Chondrocyte (in vitro differentiated cells): ENCODE measurements at regions not wholly inside any gene's neighbourhood (a gene's known extent, or its start where the extent isn't known, plus 50 kb on each side); places are given as distances from the start of the nearest gene placed in this dataset.
A peak's percentile ranks its signal among the peaks of the same experiment; 100 is the strongest.

Source experiments
- DNase-seq: peaks from one replicate; pipeline ENCODE4 v3.0.0; 2021; ENCODE audit warnings: mixed read lengths, low spot score
- H3K27ac Mint-ChIP-seq: one replicate; pipeline ENCODE4 v1.8.0; 2021; ENCODE audit warnings: mild to moderate bottlenecking, moderate library complexity, mixed read lengths; ENCODE audit not compliant: unreplicated experiment
- H3K27me3 Mint-ChIP-seq: 2 replicates; pipeline ENCODE4 v1.8.0; 2021; ENCODE audit warnings: low read depth, mixed read lengths
- H3K36me3 Mint-ChIP-seq: 2 replicates; pipeline ENCODE4 v1.8.0; 2021; ENCODE audit warnings: low read depth, mixed read lengths
- H3K4me1 Mint-ChIP-seq: 2 replicates; pipeline ENCODE4 v1.8.0; 2021; ENCODE audit warnings: low read depth, mild to moderate bottlenecking, mixed read lengths
- H3K4me3 Mint-ChIP-seq: one replicate; pipeline ENCODE4 v1.8.0; 2021; ENCODE audit warnings: mild to moderate bottlenecking, moderate library complexity, mixed read lengths; ENCODE audit not compliant: unreplicated experiment
- H3K9me3 Mint-ChIP-seq: 2 replicates; pipeline ENCODE4 v1.8.0; 2021; ENCODE audit warnings: low read depth, mixed read lengths
- CTCF ChIP-seq: fragments of 200-600 bp; sonication (generic); IDR thresholded peaks from 2 replicates; pipeline ENCODE4 v1.5.0; 2021; ENCODE audit warnings: antibody characterized with exemption, mild to moderate bottlenecking, moderate library complexity

- H3K36me3 Mint-ChIP-seq, result peaks cover 6% of the 10 kb centered on the region
- H3K9me3 Mint-ChIP-seq, result no peaks in the 10 kb centered on the region
- TF ChIP-seq CTCF, result no peak
- no peak overlapping the region for H3K27ac Mint-ChIP-seq
- H3K4me1 Mint-ChIP-seq, result peaks cover 66% of the 10 kb centered on the region
- no peak overlapping the region for H3K4me3 Mint-ChIP-seq
- no peaks in the 10 kb centered on the region for H3K27me3 Mint-ChIP-seq
- no peak for DNase-seq
These were observed 58.3 kb upstream of the STXBP1 start for GRCh38 chr9:127553793-127554192.

- Mint-ChIP-seq H3K9me3 (no peaks in the 10 kb centered on the region), H3K36me3 (peaks cover under 1% of the 10 kb centered on the region), H3K4me1 (peaks cover 66% of the 10 kb centered on the region), H3K4me3 (no peak overlapping the region), H3K27ac (peak overlapping the region; percentile 90), H3K27me3 (no peaks in the 10 kb centered on the region)
- no peak for DNase-seq
- no peak for TF ChIP-seq CTCF
These were observed 56.9 kb upstream of the STXBP1 start for GRCh38 chr9:127554966-127555839.

DNA sequence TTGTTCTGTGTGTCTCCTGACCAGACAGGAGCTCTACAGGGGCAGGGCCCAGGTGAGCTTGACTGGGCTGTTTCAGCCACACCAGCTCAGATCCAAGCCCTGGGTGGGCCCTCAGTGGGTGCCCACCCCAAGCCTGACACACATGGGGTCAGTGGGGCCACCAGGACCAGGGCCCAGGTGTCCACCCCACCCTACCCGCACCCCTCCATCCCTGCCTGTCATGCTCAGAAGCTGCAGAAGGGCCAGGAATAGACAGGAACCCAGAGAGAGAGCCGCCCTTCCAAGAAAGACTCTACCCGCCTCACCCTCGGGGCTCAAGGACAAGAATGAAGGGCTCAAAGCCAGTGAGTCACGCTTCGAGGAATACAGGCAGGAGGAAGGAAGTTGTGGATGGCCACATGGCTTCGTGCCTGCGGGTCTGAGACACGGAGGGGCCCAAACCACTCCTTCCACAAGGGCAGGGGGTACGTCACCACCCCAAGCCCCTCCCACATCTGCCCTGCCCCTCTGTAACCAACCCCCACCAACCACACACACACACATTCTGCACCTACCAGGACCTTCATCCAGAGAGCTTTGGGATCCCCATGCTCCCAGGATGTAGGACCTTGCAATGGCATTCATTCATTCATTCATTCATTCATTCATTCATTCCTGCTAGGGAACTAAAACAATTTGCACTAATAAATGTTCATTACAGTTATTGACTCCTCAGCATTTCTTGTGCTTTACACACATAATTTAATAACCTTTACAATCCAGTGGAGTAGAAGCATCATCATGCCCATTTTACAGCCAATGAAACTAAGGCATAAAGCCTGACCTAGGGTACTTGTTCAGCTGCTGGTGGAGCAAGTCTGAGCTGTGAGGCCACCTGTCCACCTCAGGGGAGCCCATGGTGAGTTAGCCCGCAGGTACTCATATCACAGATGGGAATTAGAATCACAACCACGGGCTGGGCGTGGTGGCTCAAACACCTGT, 55.9 kb upstream of the STXBP1 start:
- H3K4me1 Mint-ChIP-seq, result peaks cover 69% of the 10 kb centered on the region
- H3K27ac Mint-ChIP-seq, result peak overlapping the region; percentile 90
- no peaks in the 10 kb centered on the region for H3K27me3 Mint-ChIP-seq
- no peak for DNase-seq
- no peaks in the 10 kb centered on the region for H3K36me3 Mint-ChIP-seq
- no peak for TF ChIP-seq CTCF
- no peak overlapping the region for H3K4me3 Mint-ChIP-seq
- no peaks in the 10 kb centered on the region for H3K9me3 Mint-ChIP-seq

- no peaks in the 10 kb centered on the region for H3K9me3 Mint-ChIP-seq
- no peaks in the 10 kb centered on the region for H3K27me3 Mint-ChIP-seq
- no peaks in the 10 kb centered on the region for H3K36me3 Mint-ChIP-seq
- peaks cover 76% of the 10 kb centered on the region for H3K4me1 Mint-ChIP-seq
- no peak for DNase-seq
- TF ChIP-seq CTCF, result no peak
- no peak overlapping the region for H3K4me3 Mint-ChIP-seq
- peak overlapping the region; percentile 90 for H3K27ac Mint-ChIP-seq
These were observed 55.2 kb upstream of the STXBP1 start for GRCh38 chr9:127556871-127557270.

DNA sequence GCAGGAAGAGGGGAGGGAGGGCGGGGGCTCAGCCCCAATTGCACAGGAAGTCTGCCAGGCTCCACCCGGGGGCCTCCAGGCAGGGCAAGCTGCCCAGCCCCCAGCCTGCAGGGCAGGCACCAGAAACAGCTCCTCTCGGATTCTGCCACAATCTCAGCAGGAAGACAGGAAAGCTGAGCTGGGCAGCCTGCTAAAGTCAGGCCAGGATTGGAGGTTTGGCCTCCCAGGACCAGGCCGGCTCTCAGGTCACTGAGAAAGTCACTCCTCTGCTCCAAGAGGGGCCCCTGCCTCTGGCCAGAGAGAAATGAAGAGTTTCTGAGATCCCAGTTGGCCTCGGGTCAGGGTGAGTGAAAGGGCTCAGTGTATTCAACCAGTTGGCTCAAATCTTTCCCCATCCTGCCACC, 54.6 kb upstream of the STXBP1 start:
- Mint-ChIP-seq H3K27me3 (no peaks in the 10 kb centered on the region), H3K4me3 (peak overlapping the region; percentile 12), H3K9me3 (no peaks in the 10 kb centered on the region), H3K4me1 (peaks cover 82% of the 10 kb centered on the region), H3K27ac (peak overlapping the region; percentile 90), H3K36me3 (no peaks in the 10 kb centered on the region)
- TF ChIP-seq CTCF, result no peak
- DNase-seq, result no peak
